Endodermal cell (in vitro differentiated cells): ENCODE measurements at regions not wholly inside any gene's neighbourhood (a gene's known extent, or its start where the extent isn't known, plus 50 kb on each side); places are given as distances from the start of the nearest gene placed in this dataset.

Source experiments
- DNase-seq: peaks from one replicate; pipeline ENCODE4 v3.0.0-alpha.2; 2017
- H3K27ac ChIP-seq: 2 replicates; pipeline ENCODE4 v1.5.1; 2013; ENCODE audit warnings: mild to moderate bottlenecking, low read depth, low read length, moderate library complexity
- H3K27me3 ChIP-seq: 2 replicates; pipeline ENCODE4 v1.6.1; 2013; ENCODE audit warnings: mild to moderate bottlenecking, low read length, moderate library complexity; ENCODE audit not compliant: insufficient read depth, control insufficient read depth, poor library complexity, severe bottlenecking
- H3K36me3 ChIP-seq: 2 replicates; pipeline ENCODE4 v1.7.0; 2013; ENCODE audit warnings: mild to moderate bottlenecking, low read length, moderate library complexity; ENCODE audit not compliant: control insufficient read depth, insufficient read depth
- H3K4me1 ChIP-seq: one replicate; pipeline ENCODE4 v1.7.0; 2013; ENCODE audit warnings: low read length; ENCODE audit not compliant: control insufficient read depth, insufficient read depth
- H3K4me3 ChIP-seq: 2 replicates; pipeline ENCODE4 v1.5.1; 2013; ENCODE audit warnings: mild to moderate bottlenecking, low read length, moderate library complexity
- H3K9ac ChIP-seq: 2 replicates; pipeline ENCODE4 v1.6.1; 2013; ENCODE audit warnings: mild to moderate bottlenecking, low read length, moderate library complexity; ENCODE audit not compliant: poor library complexity, severe bottlenecking; ENCODE audit errors: extremely low read depth
- H3K9me3 ChIP-seq: 2 replicates; pipeline ENCODE4 v1.6.1; 2013; ENCODE audit warnings: mild to moderate bottlenecking, low read length, moderate library complexity; ENCODE audit not compliant: control insufficient read depth
- H3K27ac Mint-ChIP-seq: 2 replicates; pipeline ENCODE4 v1.8.0; 2020; ENCODE audit warnings: mixed read lengths
- H3K27me3 Mint-ChIP-seq: 2 replicates; pipeline ENCODE4 v1.8.0; 2021; ENCODE audit warnings: mild to moderate bottlenecking, mixed read lengths; ENCODE audit not compliant: insufficient read depth
- H3K36me3 Mint-ChIP-seq: 2 replicates; pipeline ENCODE4 v1.8.0; 2020; ENCODE audit warnings: low read depth, mixed read lengths
- H3K4me1 Mint-ChIP-seq: 2 replicates; pipeline ENCODE4 v1.8.0; 2020; ENCODE audit warnings: mixed read lengths
- H3K4me3 Mint-ChIP-seq: 2 replicates; pipeline ENCODE4 v1.8.0; 2020; ENCODE audit warnings: mild to moderate bottlenecking, moderate library complexity, mixed read lengths
- H3K9me3 Mint-ChIP-seq: 2 replicates; pipeline ENCODE4 v1.8.0; 2020; ENCODE audit warnings: mild to moderate bottlenecking, mixed read lengths
- WGBS, 2 experiments: methylation state at CpG; one replicate each; pipeline versions ENCODE4 v1.1.5 to v1.1.7; 2013; ENCODE audit warnings: missing lambda C conversion rate in 2 of 2, mixed read lengths in 1 of 2; ENCODE audit not compliant: insufficient coverage in 1 of 2, insufficient read length in 1 of 2; 5-methylcytosine and 5-hydroxymethylcytosine counted together
- TF ChIP-seq, protein P1 (sequence below): fragments of 200-600 bp; sonication (generic); conservative IDR thresholded peaks from 2 replicates; pipeline ENCODE4 v1.5.0; 2021; ENCODE audit warnings: antibody characterized with exemption, mild to moderate bottlenecking

DNA sequence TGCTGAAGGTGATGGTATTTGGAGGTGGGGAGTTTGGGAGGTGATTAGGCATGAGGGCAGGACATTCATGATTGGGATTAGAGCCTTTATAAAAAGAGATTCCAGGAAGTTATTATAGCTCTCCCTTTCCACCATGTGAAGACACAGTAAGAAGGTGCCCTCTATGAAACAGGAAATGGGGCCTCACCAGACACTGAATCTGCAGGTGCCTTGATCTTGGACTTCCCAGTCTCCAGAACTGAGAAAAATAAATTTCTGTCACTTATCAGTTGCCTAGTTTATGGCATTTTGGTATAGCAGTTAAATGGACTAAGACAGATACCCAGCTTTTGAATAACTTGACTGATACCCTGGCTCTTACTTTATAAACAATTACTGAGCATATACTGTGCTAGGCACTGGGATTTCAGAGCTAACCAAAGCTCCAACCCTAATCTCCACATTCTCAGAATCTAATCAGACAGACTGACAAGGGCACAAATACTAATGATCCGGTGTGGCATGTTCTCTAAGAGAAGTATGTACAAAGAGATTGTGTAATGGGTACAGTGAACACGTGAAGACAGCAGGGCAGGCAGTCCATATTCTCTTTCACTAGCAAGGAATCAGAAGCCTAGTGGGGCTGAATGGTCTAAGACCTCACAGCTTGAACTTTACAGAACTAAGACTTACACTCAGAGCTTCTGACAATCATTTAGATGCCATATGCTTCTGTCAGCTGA lies 343.1 kb downstream of the WDR72 start:
- peaks cover 2% of the 10 kb centered on the region for H3K9me3 Mint-ChIP-seq
- H3K27me3 ChIP-seq = no peaks in the 10 kb centered on the region
- no peak overlapping the region for H3K9ac ChIP-seq
- no peak overlapping the region for H3K27ac ChIP-seq
- no peak overlapping the region for H3K27ac Mint-ChIP-seq
- H3K4me1 ChIP-seq = no peaks in the 10 kb centered on the region
- H3K27me3 Mint-ChIP-seq = no peaks in the 10 kb centered on the region
- H3K36me3 Mint-ChIP-seq = no peaks in the 10 kb centered on the region
- no peaks in the 10 kb centered on the region for H3K9me3 ChIP-seq
- H3K36me3 ChIP-seq = no peaks in the 10 kb centered on the region
- WGBS, 2 experiments = 90% methylated on average over 2 of the region's 2 CpGs; no CpG with 5 or more reads in 1 of the 2 experiments
- no peak overlapping the region for H3K4me3 ChIP-seq
- DNase-seq = no peak
- no peak overlapping the region for H3K4me3 Mint-ChIP-seq
- TF ChIP-seq, protein P1, sequence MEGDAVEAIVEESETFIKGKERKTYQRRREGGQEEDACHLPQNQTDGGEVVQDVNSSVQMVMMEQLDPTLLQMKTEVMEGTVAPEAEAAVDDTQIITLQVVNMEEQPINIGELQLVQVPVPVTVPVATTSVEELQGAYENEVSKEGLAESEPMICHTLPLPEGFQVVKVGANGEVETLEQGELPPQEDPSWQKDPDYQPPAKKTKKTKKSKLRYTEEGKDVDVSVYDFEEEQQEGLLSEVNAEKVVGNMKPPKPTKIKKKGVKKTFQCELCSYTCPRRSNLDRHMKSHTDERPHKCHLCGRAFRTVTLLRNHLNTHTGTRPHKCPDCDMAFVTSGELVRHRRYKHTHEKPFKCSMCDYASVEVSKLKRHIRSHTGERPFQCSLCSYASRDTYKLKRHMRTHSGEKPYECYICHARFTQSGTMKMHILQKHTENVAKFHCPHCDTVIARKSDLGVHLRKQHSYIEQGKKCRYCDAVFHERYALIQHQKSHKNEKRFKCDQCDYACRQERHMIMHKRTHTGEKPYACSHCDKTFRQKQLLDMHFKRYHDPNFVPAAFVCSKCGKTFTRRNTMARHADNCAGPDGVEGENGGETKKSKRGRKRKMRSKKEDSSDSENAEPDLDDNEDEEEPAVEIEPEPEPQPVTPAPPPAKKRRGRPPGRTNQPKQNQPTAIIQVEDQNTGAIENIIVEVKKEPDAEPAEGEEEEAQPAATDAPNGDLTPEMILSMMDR = no peak
- no peaks in the 10 kb centered on the region for H3K4me1 Mint-ChIP-seq

DNA sequence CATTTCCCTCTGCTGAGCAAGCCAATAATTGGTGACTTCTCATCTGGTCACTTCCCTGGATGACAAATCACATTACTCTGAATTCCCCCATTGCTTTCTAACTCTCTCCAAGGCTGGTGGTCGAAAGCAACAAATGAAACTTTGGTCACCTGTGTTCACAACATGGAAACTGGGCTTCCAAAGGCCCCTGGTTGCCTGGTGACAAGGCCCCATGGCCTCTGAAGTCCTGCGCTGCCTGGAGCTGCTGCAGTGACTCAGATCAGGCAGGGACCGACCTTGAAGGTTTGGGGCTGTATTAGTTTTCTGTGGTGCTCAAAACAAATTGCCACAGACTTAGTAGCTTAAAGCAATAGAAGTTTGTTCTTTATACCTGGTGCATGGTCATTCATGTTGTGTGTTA lies 345.3 kb downstream of the WDR72 start:
- Mint-ChIP-seq H3K4me3 (no peak overlapping the region), H3K9me3 (peaks cover 2% of the 10 kb centered on the region), H3K36me3 (no peaks in the 10 kb centered on the region), H3K27me3 (no peaks in the 10 kb centered on the region), H3K4me1 (no peaks in the 10 kb centered on the region), H3K27ac (no peak overlapping the region)
- Histone ChIP-seq H3K4me1 (no peaks in the 10 kb centered on the region), H3K27ac (no peak overlapping the region), H3K36me3 (no peaks in the 10 kb centered on the region), H3K4me3 (no peak overlapping the region), H3K9ac (no peak overlapping the region), H3K27me3 (no peaks in the 10 kb centered on the region), H3K9me3 (no peaks in the 10 kb centered on the region)
- 85% methylated on average over 3 of the region's 3 CpGs; no CpG with 5 or more reads in 1 of the 2 experiments for WGBS, 2 experiments
- TF ChIP-seq, protein P1 = no peak
- DNase-seq = no peak

DNA sequence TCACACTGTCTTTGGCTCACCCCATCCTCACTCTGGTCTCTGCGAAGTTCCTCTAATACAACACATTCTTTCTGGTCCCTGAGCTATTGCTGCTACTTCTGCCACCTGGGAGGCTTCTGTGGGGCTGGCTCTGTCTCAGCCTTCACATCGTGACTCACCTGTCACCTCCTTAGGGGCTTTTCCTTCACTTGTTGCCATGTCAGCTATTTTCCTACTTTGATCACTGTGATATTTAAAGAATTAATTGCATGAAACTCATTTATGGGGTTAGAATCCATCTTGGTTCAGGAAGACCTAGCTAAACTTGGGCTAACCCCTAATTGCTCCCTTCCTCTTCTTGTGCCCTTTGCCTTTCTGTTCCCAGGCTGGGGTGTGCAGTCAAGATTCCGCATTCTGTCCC lies 346.9 kb downstream of the WDR72 start:
- no peaks in the 10 kb centered on the region for H3K36me3 Mint-ChIP-seq
- no peak for DNase-seq
- no peaks in the 10 kb centered on the region for H3K27me3 Mint-ChIP-seq
- no peak overlapping the region for H3K4me3 Mint-ChIP-seq
- TF ChIP-seq, protein P1 = no peak
- no peaks in the 10 kb centered on the region for H3K9me3 Mint-ChIP-seq
- Histone ChIP-seq H3K9ac (no peak overlapping the region), H3K4me1 (no peaks in the 10 kb centered on the region), H3K27me3 (no peaks in the 10 kb centered on the region), H3K9me3 (no peaks in the 10 kb centered on the region), H3K27ac (no peak overlapping the region), H3K4me3 (no peak overlapping the region), H3K36me3 (no peaks in the 10 kb centered on the region)
- no peak overlapping the region for H3K27ac Mint-ChIP-seq
- WGBS, 2 experiments = 88 to 92% methylated on average over 2 to 3 of the region's 3 CpGs
- H3K4me1 Mint-ChIP-seq = no peaks in the 10 kb centered on the region
